ENCODE measurements at regions not wholly inside any gene's neighbourhood (a gene's known extent, or its start where the extent isn't known, plus 50 kb on each side); places are given as distances from the start of the nearest gene placed in this dataset.

GRCh38 chr10:131570716-131571307 is 259.3 kb upstream of the TCERG1L start:
- no peak for TF ChIP-seq CTCF (IDR thresholded peaks at IDR 0.05; ENCODE audit: extremely low read depth, missing control alignments)
- no peak for DNase-seq (ENCODE audit: low spot score)

DNA sequence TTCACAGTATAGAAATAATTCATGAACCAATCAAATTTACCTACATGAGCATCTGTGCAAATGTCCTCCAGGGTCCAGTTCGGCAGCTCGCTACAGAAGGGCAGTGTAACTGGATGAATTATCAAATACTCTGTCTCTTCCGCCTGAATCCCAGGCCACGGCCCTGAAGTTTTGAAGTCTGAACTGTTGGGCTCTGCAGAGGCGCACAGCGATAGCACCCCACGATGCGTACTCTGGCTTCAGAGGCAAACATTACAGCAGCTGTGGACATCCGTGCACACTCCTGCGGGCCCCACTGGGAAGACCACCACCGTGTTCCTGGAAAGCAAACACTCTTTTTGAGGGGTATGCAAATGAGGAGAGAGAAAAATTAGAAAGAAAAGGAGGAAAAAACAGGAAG is 259.8 kb upstream of the TCERG1L start:
- no peak for DNase-seq (ENCODE audit: low spot score)
- no peak for TF ChIP-seq CTCF (IDR thresholded peaks at IDR 0.05; ENCODE audit: extremely low read depth, missing control alignments)

DNA sequence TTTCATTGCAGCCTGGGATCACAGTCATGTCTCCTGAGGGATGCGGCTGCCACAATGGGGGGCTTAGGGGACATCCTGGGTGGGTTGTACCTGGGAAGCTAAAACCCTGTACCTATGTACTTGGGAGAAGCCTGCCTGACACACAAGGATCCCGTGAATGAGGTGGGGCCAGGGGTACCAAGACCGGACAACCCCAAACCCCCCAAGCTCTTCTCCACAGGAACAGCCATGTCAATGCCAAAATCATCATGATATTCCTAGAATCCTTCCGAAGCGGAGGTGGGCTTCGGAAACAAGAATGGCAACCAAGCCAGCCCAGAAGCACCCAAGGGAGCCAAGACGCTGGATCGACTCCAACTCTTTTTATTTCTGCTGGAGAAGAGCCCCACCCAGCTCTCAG is 260.3 kb upstream of the TCERG1L start:
- TF ChIP-seq CTCF (IDR thresholded peaks at IDR 0.05; ENCODE audit: extremely low read depth, missing control alignments) = no peak
- DNase-seq (ENCODE audit: low spot score) = no peak

- no peak for TF ChIP-seq CTCF (IDR thresholded peaks at IDR 0.05; ENCODE audit: extremely low read depth, missing control alignments)
- DNase-seq (ENCODE audit: low spot score) = no peak
These were observed 261.7 kb upstream of the TCERG1L start for GRCh38 chr10:131573256-131573655.

GRCh38 chr10:131573707-131574106 is 262.2 kb upstream of the TCERG1L start:
- TF ChIP-seq CTCF (IDR thresholded peaks at IDR 0.05; ENCODE audit: extremely low read depth, missing control alignments) = no peak

DNA sequence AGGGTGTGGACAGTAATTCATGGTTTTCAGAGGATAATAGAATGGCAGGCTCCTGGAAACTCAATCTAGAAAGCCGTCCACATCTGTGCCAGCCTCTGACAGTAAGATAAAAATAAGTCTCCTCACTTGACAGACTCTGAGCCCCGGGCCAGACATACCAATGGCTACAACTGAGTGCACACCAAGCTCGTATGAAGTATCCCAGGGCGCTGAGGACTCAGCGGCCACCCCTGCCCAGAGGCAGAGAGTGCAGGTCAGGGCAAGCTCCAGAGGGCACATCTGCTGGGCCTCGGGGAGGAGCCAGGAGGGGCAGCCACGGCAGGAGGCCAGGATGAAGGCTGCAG is 262.8 kb upstream of the TCERG1L start:
- no peak for DNase-seq (ENCODE audit: low spot score)
- TF ChIP-seq CTCF (IDR thresholded peaks at IDR 0.05; ENCODE audit: extremely low read depth, missing control alignments) = no peak

More at GRCh38 chr10:131573707-131574106, 262.2 kb upstream of the TCERG1L start:
- no peak for DNase-seq (ENCODE audit: low spot score)

- DNase-seq (ENCODE audit: low spot score) = no peak
- no peak for TF ChIP-seq CTCF (IDR thresholded peaks at IDR 0.05; ENCODE audit: extremely low read depth, missing control alignments)
These were observed 263.3 kb upstream of the TCERG1L start for GRCh38 chr10:131574707-131575430.
